Lower leg skin (tissue), 3 donors: ENCODE measurements at regions not wholly inside any gene's neighbourhood (a gene's known extent, or its start where the extent isn't known, plus 50 kb on each side); places are given as distances from the start of the nearest gene placed in this dataset.

Source experiments
- CTCF ChIP-seq, 3 donors: fragments of 450-650 bp; IDR thresholded peaks; one replicate each; pipeline ENCODE4 v1.5.1; 2016; ENCODE audit warnings: antibody characterized with exemption in 3 of 3, mild to moderate bottlenecking in 3 of 3, moderate library complexity in 2 of 3
- POLR2A ChIP-seq, 2 donors: fragments of 450-650 bp; IDR thresholded peaks; one replicate each; pipeline ENCODE4 v1.6.1; 2016 to 2017; ENCODE audit warnings: antibody characterized with exemption in 2 of 2, mild to moderate bottlenecking in 1 of 2, moderate library complexity in 1 of 2

- TF ChIP-seq CTCF (IDR thresholded peaks at IDR 0.05) = no peak
- TF ChIP-seq POLR2A (IDR thresholded peaks at IDR 0.05) = no peak
Measured at GRCh38 chr10:4673279-4674040, 152.5 kb upstream of the AKR1E2 start.
